GM19324 (cell line): ENCODE measurements at regions not wholly inside any gene's neighbourhood (a gene's known extent, or its start where the extent isn't known, plus 50 kb on each side); places are given as distances from the start of the nearest gene placed in this dataset.
"Not testable (repeated sequence)": the region's sequence is repeated elsewhere in the genome, so short reads cannot be mapped to it uniquely, and the experiment has no call there.

ENCODE experiments used
- ATAC-seq: cut with Tn5 transposase; IDR thresholded peaks from one replicate; pipeline ENCODE4 v1.9.1; 2021; ENCODE audit warnings: mild to moderate bottlenecking, moderate library complexity; ENCODE audit not compliant: unreplicated experiment, low FRiP score

DNA sequence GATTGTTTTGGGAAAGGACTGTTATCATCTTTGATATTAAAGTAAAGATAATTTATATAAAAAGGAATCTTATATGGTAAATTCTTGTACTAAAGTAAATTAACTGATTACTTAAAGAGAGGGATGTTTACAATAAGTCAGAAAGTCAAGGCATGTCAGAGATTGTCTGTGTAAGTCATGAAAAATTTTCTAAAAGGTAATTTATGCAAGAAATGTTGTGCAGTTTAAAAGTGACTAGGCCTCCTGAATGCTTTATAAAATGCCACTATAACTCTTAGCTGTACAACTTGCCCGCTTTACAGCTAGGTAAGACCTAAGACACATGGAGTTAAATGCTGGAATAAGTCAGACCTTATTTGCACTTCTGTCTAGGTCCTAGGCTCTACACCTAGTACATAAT lies 692.9 kb downstream of the GBE1 start:
- ATAC-seq: no peak

GRCh38 chr3:81063896-81064295 lies 697.5 kb downstream of the GBE1 start:
- no peak for ATAC-seq

DNA sequence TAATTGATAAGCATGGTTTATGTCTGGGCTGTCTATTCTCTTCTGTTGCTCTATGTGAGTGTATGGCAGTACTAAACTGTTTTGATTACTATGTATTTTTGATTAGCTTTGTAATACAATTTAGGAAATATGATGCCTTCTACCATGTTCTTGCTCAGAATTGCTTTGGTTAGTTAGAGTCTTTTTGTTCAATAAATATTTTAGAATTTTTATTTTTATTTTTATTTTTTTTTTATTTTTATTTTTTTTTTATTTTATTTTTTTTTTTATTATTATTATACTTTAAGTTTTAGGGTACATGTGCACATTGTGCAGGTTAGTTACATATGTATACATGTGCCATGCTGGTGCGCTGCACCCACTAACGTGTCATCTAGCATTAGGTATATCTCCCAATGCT lies 710.3 kb downstream of the GBE1 start:
- ATAC-seq: not testable (repeated sequence)

DNA sequence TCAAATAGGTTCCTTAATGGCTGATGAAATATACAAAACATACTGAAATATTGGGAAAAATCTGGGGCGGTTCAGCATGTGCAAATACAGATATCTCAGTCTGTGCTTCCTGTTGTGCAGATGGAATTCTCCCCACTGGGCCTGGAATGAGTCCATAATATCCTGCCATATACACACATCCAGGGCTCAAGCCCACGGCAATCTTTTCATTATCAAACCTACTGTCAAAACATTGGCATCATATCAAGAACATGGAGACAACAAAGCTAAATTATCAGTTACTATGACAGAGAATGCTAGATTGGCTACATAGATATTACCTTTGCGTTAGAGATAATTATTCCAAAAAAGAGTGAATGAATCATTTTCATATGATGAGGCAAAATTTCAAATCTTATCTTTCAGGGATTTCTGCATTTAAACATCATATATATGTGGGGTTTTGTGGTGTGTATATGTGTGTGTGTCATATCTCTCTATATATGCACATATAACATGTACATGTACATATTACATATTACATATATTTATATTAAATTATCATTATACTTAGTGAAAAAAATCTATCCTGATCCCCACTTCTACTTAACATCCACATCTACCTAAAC lies 713.3 kb downstream of the GBE1 start:
- no peak for ATAC-seq

DNA sequence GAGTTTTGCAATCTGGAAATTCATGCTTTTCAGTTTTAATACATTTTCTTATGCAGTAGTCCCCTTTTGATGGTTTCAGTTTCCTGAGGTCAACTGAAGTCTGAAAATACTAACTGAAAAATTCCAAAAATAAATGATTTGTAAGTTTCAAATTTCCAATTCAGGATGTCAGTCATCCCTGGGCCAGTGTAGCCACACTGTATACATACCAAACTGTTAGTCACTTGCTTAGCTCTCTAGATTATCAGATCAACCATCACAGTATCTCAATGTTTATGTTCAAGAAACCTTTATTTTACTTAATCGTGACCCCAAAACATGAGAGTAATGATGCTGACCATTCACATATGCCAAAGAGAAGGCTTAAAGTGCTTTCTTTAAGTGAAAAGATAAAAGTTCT lies 715.5 kb downstream of the GBE1 start:
- no peak for ATAC-seq

GRCh38 chr3:81045246-81045645 lies 716.2 kb downstream of the GBE1 start:
- no peak for ATAC-seq

- ATAC-seq: no peak
Observed at GRCh38 chr3:81043660-81044199, 717.7 kb downstream of the GBE1 start.

GRCh38 chr3:81043009-81043408 lies 718.4 kb downstream of the GBE1 start:
- no peak for ATAC-seq

GRCh38 chr3:81041331-81041730 lies 720.1 kb downstream of the GBE1 start:
- no peak for ATAC-seq

DNA sequence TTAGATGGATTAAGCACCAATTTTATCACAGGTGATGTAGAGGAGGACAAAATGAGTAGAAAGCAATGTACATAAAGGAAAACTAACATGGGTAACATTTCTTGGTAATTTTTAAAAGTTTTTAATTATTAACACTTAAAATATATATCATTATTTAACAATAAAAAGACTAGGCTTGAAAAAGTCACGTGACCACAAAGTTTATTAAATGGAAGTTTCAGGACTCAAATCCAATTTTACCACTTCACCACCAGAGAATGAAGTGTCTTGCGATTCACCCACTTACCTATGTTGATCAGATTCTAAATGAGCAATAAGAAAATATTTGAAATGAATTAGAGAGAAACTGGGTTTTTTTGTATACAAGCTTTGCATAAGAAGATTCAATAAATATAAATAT lies 721.3 kb downstream of the GBE1 start:
- ATAC-seq: no peak

DNA sequence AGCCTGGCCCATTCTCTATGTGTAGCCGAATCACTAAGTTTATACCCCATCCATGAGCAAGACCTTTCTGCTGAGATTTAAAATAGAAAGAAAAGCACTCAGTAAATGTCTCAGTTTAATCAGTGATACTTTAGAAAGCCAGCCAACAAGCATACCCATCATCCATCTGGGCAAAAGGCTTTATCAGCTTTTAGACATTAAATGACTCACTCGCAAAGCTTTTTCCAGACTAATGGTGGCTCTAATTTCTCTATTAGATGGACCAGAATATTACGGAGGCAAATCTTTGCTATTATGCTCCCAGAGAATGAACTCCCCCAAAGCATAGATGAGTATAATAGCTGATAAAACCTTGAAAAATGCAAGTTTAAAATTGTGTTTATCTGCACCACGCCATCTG lies 727.8 kb downstream of the GBE1 start:
- ATAC-seq: no peak

GRCh38 chr3:81033185-81033584 lies 728.3 kb downstream of the GBE1 start:
- ATAC-seq: no peak

DNA sequence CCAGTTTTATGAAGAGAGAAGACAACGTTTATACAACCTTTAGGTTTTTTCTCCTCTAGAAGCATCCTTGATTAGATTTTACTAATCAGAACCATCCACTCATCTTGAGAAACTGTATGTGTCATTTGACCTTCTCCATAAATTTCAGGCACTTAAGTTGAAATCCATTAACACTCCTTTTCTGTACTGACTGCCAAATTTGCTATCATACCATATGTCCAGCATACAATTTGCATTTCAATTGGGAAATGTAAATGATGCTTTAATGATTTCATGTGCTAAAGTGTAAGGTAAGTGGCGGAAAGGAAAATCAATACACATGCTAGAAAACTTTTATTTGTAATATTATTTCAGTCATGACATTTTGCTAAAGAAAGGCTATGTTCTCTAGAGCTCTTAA lies 731.6 kb downstream of the GBE1 start:
- no peak for ATAC-seq

DNA sequence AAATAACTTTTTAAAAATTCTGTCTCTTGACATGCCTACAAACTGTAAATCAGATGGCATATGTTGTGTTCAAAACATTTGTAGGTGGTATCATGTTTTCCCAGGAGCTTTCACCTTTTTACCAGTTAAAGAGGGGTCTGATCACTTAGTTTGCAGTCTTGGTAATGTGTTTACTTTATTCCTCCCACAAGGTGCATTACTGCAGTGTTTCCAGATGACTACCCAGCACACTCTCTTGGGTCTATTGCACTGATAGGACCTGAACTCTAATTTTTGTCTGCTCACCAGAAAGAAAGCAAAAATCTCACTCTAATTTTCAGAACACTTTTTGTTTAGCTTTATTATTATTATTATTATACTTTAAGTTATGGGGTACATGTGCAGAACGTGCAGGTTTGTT lies 734.1 kb downstream of the GBE1 start:
- no peak for ATAC-seq

GRCh38 chr3:81024560-81024959 lies 736.9 kb downstream of the GBE1 start:
- no peak for ATAC-seq

DNA sequence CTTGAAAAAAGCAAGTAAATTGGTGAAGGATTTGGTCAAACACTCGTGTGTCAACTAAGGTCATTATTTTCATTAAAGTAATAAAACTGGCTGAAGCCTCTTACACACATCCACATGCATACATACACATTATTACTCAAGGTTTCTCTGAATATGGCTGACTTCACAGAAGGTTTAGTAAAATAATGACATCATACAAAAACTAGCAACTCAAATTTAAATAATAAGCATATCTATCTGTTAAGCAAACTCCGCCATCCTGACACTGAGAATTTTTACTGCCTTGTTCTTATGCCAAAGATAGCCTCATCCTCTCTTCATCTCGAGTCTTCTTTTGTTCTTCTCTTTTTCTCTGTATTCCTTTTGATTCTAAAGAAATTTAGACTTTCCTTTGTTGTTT lies 739.1 kb downstream of the GBE1 start:
- no peak for ATAC-seq

DNA sequence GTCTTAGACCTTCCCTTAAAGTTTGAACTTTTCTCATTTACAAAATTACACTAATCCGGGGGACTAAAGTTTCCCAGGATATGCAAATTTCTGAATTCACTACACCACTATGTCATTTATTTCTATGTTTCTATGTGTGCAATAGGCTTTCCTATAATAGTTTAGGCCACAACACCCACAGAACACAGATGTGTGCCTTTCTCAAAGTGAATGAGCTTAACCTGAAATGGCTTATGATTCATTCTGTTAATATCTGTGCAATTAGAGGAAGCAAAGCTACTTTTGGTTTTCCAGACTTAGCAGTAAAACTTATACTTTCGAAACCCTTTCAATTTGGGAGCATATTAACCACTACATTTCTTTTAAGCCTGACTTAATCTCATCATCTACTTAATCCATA lies 748.1 kb downstream of the GBE1 start:
- no peak for ATAC-seq

- no peak for ATAC-seq
Observed at GRCh38 chr3:81005992-81006391, 755.5 kb downstream of the GBE1 start.

- ATAC-seq: no peak
Observed at GRCh38 chr3:81003817-81004216, 757.6 kb downstream of the GBE1 start.

- ATAC-seq: no peak
Observed at GRCh38 chr3:81003008-81003645, 758.3 kb downstream of the GBE1 start.

DNA sequence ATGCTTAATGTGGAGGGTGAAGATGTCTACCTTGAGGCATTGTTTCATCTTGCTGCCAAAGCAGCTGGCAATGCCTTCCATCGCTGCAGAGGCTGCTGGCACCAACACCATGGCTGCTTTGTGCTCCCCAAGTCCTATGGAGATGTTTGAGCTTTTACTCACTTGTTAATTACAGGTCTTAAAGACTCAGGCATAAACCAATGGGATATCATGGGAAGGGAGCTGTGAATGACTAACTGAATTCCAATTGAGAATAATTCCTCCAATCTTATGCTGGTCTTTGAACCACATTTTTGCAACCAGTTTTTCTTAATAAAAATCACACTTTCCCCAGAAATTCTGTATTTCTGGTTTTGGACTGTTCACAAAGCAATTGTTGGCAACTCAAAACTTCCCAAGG lies 762.0 kb downstream of the GBE1 start:
- ATAC-seq: no peak

DNA sequence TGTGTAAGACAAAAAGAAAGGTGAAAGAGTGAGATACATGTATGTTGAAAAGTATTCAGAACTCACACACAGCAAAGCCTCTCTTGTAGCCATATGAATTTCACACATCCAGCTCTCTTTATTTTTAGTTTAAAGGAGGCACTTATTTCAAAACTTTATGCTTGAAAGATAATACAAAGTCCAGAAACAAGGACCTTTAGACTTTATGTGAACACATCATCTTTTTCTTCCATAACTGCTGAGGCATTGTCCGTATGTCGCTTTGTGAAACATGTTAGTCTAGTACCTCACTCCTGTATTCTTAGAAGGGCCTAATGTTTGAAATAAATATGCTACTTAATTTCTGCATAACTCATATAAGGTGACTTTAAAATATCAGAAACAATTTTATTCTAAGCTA lies 763.4 kb downstream of the GBE1 start:
- ATAC-seq: no peak
